ENCODE measurements at regions not wholly inside any gene's neighbourhood (a gene's known extent, or its start where the extent isn't known, plus 50 kb on each side); places are given as distances from the start of the nearest gene placed in this dataset.
"Not testable (repeated sequence)": the region's sequence is repeated elsewhere in the genome, so short reads cannot be mapped to it uniquely, and the experiment has no call there.

DNA sequence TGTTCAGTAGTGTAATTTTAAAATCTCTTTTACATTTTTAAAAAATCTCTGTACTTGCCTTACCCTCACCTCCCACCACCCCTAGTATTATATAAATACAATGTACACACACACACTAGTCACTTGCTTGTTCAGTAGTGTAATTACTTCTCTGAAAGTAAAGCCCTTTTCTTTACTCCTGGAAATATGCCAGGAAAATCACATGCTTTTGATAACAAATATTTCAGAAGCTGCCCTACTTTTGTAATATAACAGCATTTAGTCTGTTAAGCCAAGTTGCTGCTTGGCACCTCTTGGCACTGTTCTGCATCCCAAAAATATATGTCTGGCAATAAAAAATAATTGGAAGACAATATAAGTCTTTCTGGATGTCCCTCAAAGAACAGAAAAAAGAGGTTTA is 172.8 kb upstream of the APOOL start:
- H3K27ac ChIP-seq (ENCODE audit: low read length): no peak overlapping the region
- Mint-ChIP-seq H3K27me3 (ENCODE audit: low read depth in 2 of 2) (no peaks in the 10 kb centered on the region), H3K27ac (no peak overlapping the region), H3K9me3 (peaks cover 2 to 11% of the 10 kb centered on the region in 2 donors), H3K4me3 (no peak overlapping the region), H3K4me1 (no peaks in the 10 kb centered on the region), H3K36me3 (no peaks in the 10 kb centered on the region)
- TF ChIP-seq, protein P1, sequence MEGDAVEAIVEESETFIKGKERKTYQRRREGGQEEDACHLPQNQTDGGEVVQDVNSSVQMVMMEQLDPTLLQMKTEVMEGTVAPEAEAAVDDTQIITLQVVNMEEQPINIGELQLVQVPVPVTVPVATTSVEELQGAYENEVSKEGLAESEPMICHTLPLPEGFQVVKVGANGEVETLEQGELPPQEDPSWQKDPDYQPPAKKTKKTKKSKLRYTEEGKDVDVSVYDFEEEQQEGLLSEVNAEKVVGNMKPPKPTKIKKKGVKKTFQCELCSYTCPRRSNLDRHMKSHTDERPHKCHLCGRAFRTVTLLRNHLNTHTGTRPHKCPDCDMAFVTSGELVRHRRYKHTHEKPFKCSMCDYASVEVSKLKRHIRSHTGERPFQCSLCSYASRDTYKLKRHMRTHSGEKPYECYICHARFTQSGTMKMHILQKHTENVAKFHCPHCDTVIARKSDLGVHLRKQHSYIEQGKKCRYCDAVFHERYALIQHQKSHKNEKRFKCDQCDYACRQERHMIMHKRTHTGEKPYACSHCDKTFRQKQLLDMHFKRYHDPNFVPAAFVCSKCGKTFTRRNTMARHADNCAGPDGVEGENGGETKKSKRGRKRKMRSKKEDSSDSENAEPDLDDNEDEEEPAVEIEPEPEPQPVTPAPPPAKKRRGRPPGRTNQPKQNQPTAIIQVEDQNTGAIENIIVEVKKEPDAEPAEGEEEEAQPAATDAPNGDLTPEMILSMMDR (IDR thresholded peaks at IDR 0.05): no peak
- H3K27me3 ChIP-seq (ENCODE audit: control insufficient read depth, insufficient read depth, low read length): no peaks in the 10 kb centered on the region
- no peaks in the 10 kb centered on the region for H3K4me1 ChIP-seq (ENCODE audit: control insufficient read depth, insufficient read depth, low read length)
- DNase-seq: no peak
- H3K9me3 ChIP-seq (ENCODE audit: control insufficient read depth, insufficient read depth, low read length): no peaks in the 10 kb centered on the region
- no peaks in the 10 kb centered on the region for H3K36me3 ChIP-seq (ENCODE audit: control insufficient read depth, insufficient read depth, low read length)
- no peak for ATAC-seq
- no peak overlapping the region for H3K4me3 ChIP-seq (ENCODE audit: low read length)
- intact Hi-C loops (cut with micrococcal nuclease): no loop called here

DNA sequence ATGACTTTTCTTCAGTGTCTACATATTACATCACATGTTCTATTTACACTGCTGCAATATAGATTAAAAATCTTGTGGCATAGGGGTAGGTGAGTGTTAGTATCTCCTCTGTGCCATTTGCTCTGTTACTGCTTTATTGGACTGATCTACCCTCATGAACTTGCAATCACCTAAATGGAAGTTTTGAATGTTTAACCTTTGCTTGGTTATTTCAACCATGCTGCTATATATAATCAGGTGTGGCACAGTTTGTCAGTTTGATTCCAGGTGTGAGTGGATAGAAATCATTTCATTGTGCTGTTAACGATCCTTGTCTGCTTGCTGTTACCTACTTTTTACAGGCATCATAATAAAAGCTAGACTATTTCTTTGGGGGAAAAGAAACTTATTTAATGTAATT is 157.1 kb upstream of the APOOL start:
- DNase-seq; H3K4me1 ChIP-seq (ENCODE audit: control insufficient read depth, insufficient read depth, low read length); H3K36me3 ChIP-seq (ENCODE audit: control insufficient read depth, insufficient read depth, low read length); H3K27me3 ChIP-seq (ENCODE audit: control insufficient read depth, insufficient read depth, low read length); H3K4me3 ChIP-seq (ENCODE audit: low read length); H3K9me3 Mint-ChIP-seq; H3K36me3 Mint-ChIP-seq; H3K9me3 ChIP-seq (ENCODE audit: control insufficient read depth, insufficient read depth, low read length); H3K27ac ChIP-seq (ENCODE audit: low read length); H3K4me1 Mint-ChIP-seq; H3K4me3 Mint-ChIP-seq; intact Hi-C loops (cut with micrococcal nuclease); ATAC-seq; H3K27ac Mint-ChIP-seq; H3K27me3 Mint-ChIP-seq (ENCODE audit: low read depth in 2 of 2): not testable (repeated sequence)
- no CpG with 5 or more reads among the region's 1 CpG for WGBS (ENCODE audit: insufficient coverage)

- H3K27me3 ChIP-seq (ENCODE audit: control insufficient read depth, insufficient read depth, low read length); H3K27me3 Mint-ChIP-seq (ENCODE audit: low read depth in 2 of 2); DNase-seq; H3K4me1 Mint-ChIP-seq; H3K36me3 Mint-ChIP-seq; H3K4me3 Mint-ChIP-seq; H3K9me3 Mint-ChIP-seq; H3K27ac Mint-ChIP-seq; H3K9me3 ChIP-seq (ENCODE audit: control insufficient read depth, insufficient read depth, low read length); H3K4me3 ChIP-seq (ENCODE audit: low read length); H3K36me3 ChIP-seq (ENCODE audit: control insufficient read depth, insufficient read depth, low read length); intact Hi-C loops (cut with micrococcal nuclease); H3K4me1 ChIP-seq (ENCODE audit: control insufficient read depth, insufficient read depth, low read length); ATAC-seq; H3K27ac ChIP-seq (ENCODE audit: low read length): not testable (repeated sequence)
- WGBS (ENCODE audit: insufficient coverage): 100% methylated on average over 3 of the region's 3 CpGs
Measured at GRCh38 chrX:84851183-84851582, 152.5 kb upstream of the APOOL start.

DNA sequence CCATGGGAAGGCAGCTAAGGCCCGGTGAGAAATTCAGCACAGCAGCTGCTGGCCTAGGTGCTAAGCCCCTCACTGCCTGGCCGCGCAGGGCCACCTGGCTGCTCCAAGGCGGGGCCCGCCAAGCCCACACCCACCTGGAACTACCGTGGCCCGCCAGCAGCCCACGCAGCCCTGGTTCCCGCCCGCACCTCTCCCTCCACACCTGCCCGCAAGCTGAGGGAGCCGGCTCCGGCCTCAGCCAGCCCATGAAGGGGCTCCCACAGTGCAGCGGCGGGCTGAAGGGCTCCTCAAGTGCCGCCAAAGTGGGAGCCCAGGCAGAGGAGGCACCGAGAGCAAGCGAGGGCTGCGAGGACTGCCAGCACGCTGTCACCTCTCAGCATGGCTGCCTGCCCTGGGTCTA is 146.9 kb upstream of the APOOL start:
- H3K4me3 ChIP-seq (ENCODE audit: low read length); H3K36me3 ChIP-seq (ENCODE audit: control insufficient read depth, insufficient read depth, low read length); H3K4me1 Mint-ChIP-seq; H3K27ac Mint-ChIP-seq; H3K27me3 ChIP-seq (ENCODE audit: control insufficient read depth, insufficient read depth, low read length); ATAC-seq; H3K9me3 ChIP-seq (ENCODE audit: control insufficient read depth, insufficient read depth, low read length); H3K27ac ChIP-seq (ENCODE audit: low read length); H3K27me3 Mint-ChIP-seq (ENCODE audit: low read depth in 2 of 2); H3K4me1 ChIP-seq (ENCODE audit: control insufficient read depth, insufficient read depth, low read length); intact Hi-C loops (cut with micrococcal nuclease); DNase-seq; H3K9me3 Mint-ChIP-seq; H3K36me3 Mint-ChIP-seq; H3K4me3 Mint-ChIP-seq: not testable (repeated sequence)
- WGBS (ENCODE audit: insufficient coverage): 96% methylated on average over 20 of the region's 20 CpGs

GRCh38 chrX:84858771-84859170 is 144.9 kb upstream of the APOOL start:
- WGBS (ENCODE audit: insufficient coverage): no CpG with 5 or more reads among the region's 2 CpGs
- ATAC-seq; DNase-seq; H3K4me1 ChIP-seq (ENCODE audit: control insufficient read depth, insufficient read depth, low read length); intact Hi-C loops (cut with micrococcal nuclease); H3K27me3 Mint-ChIP-seq (ENCODE audit: low read depth in 2 of 2); H3K36me3 Mint-ChIP-seq; H3K4me3 Mint-ChIP-seq; H3K36me3 ChIP-seq (ENCODE audit: control insufficient read depth, insufficient read depth, low read length); H3K27ac ChIP-seq (ENCODE audit: low read length); H3K4me3 ChIP-seq (ENCODE audit: low read length); H3K27ac Mint-ChIP-seq; H3K9me3 Mint-ChIP-seq; H3K4me1 Mint-ChIP-seq; H3K9me3 ChIP-seq (ENCODE audit: control insufficient read depth, insufficient read depth, low read length); H3K27me3 ChIP-seq (ENCODE audit: control insufficient read depth, insufficient read depth, low read length): not testable (repeated sequence)

Data from natural killer cell (primary cell).